HG03045 (cell line): ENCODE measurements at regions not wholly inside any gene's neighbourhood (a gene's known extent, or its start where the extent isn't known, plus 50 kb on each side); places are given as distances from the start of the nearest gene placed in this dataset.
A peak's percentile ranks its signal among the peaks of the same experiment; 100 is the strongest.
"Not testable (repeated sequence)": the region's sequence is repeated elsewhere in the genome, so short reads cannot be mapped to it uniquely, and the experiment has no call there.

Experiments
- ATAC-seq: cut with Tn5 transposase; IDR thresholded peaks from one replicate; pipeline ENCODE4 v1.9.1; 2021; ENCODE audit warnings: mild to moderate bottlenecking, moderate library complexity; ENCODE audit not compliant: unreplicated experiment

DNA sequence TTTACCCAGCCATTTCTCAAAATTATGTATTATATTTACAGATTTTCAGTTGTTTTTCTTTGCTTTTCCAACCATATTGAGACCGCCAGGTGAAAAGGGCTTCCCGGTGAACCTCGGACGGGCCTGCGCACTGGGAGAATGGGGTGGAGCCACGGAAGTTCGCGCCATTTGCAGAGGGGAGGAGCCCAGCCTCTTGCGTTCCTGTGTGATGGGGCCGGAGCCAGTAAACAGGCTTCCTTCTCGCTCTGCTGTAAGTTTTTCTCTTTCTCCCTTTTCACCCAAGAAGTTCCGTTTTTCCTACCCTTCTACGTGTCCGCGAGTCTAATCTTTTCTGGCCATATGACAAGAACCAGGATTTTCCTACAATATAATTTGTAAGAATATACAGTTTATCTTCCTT is 1108.8 kb upstream of the SEL1L start:
- peak; percentile 96 for ATAC-seq

DNA sequence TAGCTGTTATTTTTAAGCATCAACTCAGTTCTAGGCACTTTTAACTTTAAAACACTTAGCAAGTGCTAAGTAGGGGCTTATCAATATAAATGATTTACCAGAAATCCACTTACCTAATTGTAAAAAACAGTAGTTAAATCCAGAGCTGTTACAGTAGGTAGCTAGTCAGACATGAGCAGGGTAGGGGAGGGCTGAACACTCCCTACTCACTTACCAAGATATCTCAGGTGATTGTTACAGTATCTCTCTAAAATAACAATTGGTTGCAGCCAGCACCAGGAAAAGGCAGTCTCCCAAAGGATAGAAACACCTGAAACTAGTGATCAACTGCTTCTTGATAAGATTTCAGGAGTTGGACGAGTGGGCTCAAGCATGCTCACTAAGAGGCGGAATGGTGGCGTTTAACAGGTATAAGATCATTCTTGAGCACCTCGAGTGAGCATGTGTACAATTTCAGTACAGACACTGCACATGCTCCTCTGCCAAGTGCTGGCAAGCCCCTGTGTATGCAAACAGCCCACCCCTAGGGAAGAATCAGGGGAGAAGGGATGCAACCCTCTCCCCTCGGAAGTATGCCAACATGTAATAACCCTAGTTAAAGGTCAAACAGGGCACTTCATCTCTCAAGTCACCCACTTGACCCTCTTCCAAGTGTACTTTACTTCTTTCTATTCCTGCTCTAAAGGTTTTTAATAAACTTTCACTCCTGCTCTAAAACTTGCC is 1113.6 kb upstream of the SEL1L start:
- ATAC-seq, result no peak

DNA sequence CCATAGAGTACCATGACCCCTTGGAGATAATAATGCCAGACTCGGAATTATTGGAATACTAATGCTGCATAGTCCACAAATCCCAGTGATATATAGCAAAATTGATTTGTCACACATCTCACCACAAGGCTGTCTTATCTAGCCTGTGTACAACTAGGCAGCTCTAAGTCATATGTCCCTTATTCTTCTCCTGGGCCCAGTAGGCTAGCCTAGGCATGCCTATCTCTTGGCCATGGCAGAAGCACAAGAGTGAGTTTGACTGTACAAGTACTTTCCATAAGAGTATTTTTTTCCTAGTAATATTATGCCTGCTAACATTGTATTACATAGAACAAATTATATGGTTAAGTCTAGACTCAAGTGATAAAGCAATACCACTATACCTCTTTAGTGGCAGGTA is 1122.1 kb upstream of the SEL1L start:
- no peak for ATAC-seq

DNA sequence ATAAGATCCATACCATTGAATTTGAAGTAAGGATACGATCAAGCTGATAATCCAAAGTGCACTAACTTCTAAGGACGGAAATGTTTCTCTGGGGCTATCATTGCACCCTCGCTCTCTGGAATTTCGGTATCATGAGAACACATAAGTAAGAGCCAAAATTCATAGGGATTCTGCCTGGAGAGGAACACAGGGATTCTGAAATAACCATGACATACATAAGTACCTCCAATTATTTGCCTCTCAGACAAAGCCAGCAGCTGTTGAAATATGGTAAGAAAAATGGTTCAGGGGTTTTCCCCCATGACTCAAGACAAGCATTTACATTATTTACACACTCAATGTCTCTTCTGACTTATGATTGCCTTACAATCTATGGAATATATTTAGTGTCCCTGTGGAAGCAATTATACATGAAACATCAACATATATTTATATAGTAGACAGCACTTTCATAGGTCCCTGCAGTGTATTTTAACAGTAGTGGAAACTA is 1123.6 kb upstream of the SEL1L start:
- no peak for ATAC-seq

DNA sequence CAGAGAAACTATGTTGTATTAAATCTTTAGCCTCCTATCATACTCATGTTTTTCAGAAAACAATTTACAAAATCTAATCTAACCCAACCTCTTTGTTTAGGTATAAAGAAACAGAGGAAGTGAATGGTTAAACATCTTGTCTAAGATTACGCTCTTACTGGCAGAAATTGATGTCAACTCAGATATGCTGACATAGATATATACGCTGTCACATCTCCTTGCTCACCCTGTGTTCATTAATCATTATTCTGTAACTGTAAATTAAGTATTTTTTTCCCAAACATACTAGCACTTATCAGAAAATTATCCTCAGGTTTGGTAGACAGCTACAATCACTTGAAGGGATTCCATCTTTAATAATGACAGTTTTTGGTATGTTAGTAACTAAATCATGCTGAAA is 1127.6 kb upstream of the SEL1L start:
- no peak for ATAC-seq

DNA sequence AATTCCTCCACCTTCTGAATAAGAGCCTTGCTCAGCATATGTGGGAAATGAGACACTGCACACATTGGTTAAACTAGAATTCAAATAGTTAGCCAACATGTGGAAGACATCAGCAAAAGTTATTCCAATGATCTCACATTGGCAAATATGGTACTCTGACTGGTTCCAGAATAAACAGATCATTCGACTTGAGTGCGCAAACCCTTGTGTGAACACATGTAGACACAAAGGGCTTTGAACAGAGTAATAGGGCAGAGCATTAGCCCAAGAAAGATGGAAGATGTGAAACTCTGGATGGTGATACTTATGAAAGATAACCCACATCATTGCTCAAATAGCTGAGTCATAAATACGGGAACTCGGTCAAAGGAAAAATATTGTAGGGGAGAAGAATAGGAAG is 1133.4 kb upstream of the SEL1L start:
- no peak for ATAC-seq

DNA sequence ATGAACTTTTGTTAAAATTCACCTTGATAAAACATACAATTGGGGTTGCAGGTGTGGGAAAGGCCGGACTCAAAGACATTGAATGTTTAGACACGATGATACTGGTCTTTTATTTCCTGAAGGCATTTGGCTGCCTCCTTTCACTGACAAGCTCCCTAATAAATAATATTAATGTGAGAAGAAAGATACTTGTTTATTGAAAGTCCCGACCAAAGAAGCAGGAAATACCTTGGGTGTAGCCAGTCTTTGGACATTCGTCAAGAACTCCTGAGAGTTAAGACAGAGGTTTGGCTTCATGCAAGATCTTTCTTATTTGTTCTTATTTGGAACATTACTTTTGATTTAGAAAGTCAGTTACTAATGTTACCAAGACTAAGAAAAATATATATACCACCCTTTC is 1133.8 kb upstream of the SEL1L start:
- no peak for ATAC-seq

DNA sequence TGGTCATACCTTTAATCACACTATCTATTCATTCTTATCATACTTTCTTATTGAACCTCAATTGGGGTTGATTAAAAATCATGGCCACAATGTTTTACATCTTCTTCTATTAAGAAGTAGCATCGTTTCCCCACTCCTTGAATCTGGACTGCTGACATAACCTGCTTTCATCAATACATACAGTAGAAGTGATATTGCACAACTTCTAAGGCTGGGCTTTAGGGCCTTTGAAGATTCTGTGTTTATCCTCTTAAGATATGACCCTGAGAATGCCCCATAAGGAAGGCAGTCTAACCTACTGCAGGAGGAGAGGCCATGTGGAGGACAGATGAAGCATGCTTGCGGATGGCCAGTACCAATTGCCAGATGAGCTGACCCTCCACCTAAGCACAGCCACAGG is 1142.8 kb upstream of the SEL1L start:
- no peak for ATAC-seq

DNA sequence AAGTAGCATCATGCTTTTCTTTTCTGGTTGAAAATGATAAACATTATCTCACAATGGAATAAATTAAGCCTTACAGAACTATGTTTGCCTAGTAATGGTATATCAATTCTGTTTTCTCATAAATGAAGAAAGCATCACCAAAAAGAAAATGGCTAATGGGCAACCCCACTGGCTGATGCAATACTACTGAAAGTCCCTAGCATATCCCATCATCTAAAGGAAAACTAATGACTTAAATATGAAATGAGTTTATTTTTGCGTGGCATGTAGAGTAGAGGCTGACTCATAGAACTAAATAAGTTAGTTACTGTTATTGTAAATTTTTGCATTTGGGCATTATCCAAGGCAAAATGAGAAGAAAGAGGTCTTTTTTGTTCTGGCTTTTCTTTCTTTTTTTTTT is 1156.3 kb upstream of the SEL1L start:
- ATAC-seq, result no peak

DNA sequence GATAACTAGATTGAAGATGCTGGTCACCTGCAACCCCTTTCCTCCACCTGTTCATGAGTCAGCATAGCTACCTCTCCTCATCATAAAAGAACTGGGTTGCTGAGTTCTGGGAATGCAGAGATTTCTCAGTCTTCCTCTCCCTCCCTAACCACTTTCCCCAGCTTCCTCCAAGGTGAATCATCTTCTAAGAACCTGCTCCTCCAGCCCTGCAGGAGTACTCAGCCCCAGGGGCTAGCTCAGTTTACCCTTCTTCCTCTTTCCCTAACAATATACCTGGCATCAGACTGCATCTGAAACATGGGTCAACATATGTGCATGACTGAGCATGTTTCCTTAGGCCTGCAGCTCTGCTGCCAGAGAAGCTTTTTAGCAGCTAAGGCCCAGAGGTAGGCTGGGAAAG is 1157.5 kb upstream of the SEL1L start:
- not testable (repeated sequence) for ATAC-seq

DNA sequence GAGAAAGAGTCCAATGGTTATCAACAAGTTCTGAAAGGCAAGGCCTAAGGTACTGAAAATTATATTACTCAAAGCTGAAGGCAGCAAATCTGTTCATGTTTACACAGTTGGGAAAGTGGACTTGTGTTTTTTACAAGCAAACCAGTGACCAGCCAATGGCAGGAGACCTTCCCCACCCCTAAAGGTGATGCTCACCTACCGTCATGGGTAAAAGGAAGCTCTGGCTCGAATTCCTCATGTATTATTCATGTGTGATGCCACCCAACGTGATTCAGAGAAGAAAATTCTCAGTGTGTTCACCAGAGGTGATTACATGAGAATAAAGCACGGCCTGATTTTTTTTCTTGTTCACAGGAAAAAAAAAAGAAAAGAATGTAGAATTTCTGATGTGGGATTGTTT is 1161.2 kb upstream of the SEL1L start:
- no peak for ATAC-seq

DNA sequence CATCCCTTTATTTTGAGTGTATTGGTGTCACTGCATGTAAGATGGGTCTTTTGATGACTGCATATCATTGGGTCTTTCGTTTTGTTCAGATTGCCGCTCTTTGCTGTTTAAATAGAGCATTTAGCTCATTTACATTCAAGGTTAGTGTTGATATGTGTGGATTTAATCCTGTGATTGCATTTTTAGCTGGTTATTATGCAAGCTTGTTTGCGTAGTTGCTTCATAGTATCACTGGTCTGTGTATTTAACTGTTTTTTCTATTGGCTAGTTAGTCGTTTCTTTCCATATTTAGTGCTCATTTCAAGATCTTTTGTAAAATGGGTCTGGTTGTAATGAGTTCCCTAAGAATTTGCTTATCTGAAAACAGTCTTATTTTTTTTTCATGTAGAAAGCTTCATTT is 1170.6 kb upstream of the SEL1L start:
- ATAC-seq, result no peak

DNA sequence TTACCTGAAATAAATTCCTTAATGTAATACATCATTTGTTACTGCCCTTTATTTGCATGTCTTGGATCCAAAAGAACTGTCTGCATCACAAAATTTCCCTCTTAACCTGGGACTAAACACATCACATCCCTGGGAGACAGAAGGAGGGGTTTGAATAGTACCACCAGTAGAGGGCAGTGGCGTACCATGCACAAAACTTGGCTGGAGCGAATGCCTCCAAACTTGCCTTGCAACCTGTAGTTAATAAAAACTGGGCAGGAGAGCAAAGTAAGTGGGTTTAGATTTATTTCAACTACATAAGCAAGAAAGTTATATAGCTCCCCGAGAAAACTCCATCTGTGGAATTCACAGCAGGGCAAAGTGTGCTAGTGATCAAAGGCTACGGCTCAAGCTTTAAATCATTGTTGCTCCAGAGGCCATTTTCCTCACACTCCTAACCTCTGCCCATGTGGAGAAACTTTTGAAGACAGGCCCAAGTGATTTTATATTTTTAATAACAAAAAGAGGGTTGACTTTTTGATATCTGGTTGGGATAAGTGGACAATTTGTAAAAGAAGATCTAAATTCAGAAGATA is 1176.7 kb upstream of the SEL1L start:
- ATAC-seq, result peak; percentile 56

DNA sequence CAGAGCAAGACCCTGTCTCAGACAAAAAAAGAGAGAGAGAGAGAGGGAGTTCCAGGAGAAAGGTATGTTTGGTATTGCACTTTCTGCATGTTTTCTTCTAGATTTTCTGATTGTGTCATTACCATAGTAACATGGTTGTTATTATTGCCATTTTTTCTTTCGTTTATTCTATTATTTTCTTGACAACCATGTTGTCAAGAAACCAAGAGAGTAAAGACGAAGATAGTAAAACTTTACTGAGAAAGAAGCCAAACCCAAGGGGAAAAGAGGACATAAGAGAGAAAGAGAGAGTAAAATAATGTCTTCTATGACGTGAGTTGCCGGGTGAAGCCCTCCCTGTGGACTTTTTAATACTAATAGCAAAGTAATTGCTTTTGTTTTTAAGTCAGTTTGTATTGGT is 1186.0 kb upstream of the SEL1L start:
- ATAC-seq, result no peak

DNA sequence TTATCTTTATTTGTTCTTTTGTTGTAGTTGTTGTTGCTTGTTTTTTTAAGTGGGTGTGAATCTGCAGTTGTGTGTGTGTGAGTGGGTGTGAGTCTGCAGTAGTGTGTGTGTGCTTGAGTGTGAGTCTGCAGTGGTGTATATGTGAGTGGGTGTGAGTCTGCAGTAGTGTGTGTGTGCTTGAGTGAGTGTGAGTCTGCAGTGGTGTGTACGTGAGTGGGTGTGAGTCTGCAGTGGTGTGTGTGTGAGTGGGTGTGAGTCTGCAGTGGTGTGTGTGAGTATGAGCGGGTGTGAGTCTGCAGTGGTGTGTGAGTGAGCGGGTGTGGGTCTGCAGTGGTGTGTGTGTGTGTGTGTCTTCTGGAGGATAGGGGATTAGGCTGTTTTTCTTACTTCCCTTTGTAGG is 1186.8 kb upstream of the SEL1L start:
- no peak for ATAC-seq

DNA sequence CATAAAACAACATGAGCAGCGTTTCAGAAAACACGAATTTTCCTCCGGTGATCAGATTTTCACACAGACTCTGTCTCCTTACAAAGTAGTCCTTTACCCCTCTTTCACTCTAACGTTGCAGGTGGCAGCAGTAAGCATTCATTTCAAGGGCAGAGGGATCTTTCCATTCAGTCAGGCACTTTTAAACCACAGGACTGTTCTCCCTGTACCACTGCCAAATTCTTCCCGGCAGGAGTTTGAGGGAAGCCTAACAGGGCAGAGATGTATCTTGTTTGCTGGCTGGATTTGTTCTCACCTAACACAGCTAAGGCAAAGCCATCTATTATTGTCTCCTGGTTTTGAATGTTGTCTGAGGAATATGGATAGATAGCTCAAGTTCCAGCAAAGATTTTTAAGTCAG is 1187.3 kb upstream of the SEL1L start:
- no peak for ATAC-seq

DNA sequence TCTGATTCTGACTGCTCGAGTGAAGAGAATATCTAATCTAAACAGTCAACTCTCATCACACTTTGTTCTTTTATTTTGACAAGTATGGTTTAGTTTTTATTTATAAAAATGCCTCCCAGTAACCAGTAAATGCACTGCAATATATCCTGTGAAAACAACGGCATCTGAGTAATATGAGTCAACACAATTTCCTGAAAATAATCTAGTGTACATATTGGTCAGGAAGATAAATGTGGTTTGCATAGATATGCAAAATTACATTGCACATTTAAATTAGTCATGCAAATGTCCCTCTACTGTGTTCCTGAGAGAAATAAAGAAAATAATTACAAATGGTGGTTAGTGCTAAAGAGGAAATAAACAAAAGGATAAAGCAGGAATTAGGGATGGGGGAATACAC is 1190.7 kb upstream of the SEL1L start:
- no peak for ATAC-seq

DNA sequence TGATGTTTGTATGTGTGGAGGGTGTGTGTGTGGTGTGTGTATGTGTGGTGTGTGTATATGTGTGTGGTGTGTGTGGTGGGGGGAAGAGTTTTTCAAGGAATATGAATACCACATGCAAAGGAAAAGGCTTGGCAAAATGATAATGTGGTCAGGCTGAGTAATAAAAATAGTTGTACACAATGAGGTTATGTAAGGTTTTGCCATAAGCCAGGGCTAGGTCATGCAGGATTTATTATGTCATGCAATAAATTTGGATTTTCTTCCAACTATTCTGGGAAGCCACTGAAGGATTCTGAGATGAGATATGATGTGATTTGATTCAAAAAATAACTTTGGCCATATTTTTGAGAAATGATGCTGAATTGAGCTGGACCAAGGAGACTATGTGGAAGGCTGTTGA is 1191.6 kb upstream of the SEL1L start:
- no peak for ATAC-seq

DNA sequence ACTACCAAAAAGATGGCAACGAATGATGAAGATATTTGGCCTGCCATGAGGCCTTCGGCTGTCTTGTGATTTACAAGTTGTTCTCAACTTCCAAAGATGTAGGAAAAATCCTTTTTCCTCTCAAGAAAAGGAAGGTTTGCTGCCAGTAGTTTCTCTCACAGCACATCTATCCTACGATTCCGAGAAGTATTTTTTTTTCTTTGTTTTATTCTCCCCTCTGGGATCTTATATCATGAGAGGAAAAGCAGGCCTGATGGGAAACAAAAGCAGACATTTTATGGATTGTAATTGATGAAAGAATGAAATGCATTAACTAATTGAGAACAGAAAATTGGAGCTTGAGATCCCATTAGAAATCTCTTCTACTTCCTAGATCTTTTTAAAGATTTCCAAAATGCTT is 1197.9 kb upstream of the SEL1L start:
- ATAC-seq, result no peak

DNA sequence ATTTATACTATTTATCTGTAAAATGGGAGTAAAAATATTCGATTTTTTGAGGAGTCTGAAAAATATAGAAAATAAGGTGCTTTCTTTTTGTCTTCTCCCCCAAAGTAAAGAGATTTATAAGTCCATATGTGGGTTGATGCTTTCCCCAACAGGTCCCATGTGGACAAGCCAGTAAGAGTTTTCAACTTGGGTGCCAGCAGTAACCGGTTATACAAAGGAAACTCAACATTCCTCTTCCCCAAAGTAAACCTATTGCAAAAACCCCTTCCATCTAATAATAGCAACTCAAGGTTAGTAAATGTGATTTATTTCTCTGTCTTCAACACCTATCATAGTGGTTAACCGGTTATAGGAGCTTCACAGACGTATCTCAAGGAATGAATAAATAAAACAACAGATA is 1206.9 kb upstream of the SEL1L start:
- ATAC-seq, result no peak

DNA sequence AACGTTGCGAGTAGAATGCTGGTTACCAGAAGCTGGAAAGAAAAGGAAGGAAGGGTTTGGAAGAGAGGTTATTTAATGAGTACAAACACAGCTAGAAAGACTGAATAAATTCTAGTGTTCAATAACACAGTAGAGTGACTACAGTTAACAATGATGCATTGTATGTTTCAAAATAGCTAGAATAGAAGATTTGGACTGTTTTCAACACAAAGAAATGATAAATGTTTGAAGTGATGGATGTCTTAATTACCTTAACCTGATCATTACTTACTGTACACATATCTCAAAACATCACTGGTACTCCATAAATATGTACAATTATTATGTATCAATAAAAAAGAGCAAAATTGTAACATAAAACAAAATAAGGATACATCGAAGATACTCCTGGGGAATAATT is 1221.8 kb upstream of the SEL1L start:
- ATAC-seq, result no peak

DNA sequence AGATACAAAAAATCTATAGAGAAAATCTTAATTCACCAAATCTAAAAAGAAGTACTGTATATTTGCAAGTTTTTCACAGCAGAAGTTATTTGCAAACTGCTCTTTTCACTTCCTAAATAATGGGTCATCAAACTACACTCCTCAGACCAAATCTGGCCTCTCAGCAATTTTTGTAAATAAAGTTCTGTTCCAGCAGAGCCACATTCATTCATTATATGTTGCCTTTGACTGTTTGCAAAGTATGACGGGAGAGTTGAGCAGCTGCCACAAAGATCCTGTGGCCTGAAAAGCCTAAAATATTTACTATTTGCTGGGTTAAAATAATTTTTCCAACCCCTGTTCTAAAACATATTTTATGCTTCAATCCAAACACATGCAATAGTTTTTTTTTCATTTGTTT is 1222.3 kb upstream of the SEL1L start:
- ATAC-seq, result no peak

DNA sequence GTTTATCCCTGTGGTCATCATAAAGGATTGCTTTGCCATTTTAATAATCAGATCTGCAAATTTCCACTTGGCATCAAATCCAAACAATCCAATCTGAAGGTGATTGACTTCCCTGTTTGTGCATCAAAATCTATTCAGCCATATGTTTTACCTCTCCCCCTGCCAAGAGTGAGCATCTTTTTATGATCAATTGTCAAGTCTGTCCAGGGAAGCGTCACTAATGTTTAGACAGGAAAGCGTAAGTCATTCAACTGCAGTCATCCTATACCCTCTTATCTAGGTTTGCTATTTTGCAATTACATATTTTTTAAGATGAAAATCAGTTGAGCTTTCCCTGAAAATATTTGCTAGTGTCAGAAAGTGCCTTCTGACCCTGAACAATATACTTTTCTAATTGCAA is 1224.1 kb upstream of the SEL1L start:
- ATAC-seq, result no peak
